Retina (tissue), 1 donor: ENCODE measurements at regions not wholly inside any gene's neighbourhood (a gene's known extent, or its start where the extent isn't known, plus 50 kb on each side); places are given as distances from the start of the nearest gene placed in this dataset.

Experiments
- DNase-seq: peaks from one replicate; pipeline ENCODE4 v3.0.0-alpha.2; 2016

DNA sequence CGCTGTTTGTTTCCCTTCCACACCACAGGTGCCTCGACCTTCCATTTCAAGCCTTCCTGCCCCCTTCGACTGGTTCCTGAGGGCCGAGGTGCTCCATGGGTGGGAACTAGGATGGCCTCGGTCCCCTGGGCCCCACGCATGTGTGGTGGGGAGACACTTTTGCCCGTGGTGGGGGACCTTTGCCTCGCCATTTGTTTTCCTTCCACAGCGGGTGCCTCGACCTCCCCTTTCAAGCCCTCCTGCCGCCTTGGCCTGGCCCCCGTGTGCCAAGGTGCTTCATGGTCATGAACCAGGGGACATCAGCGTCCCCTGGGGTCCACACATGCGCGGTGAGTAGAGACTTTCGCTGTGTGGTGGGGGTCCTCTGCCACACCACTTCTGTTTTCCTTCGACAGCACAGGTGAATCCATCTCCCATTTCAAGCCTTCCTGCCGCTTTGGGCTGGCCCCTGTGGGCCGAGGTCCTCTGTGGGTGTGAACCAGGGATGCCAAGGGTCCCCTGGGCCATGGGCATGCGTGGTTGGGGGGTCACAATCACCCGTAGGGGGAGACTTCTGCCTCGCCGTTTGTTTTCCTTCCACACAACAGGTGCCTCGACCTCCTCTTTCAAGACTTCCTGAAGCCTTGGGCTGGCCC is 364.4 kb downstream of the ALG10 start:
- no peak for DNase-seq

DNA sequence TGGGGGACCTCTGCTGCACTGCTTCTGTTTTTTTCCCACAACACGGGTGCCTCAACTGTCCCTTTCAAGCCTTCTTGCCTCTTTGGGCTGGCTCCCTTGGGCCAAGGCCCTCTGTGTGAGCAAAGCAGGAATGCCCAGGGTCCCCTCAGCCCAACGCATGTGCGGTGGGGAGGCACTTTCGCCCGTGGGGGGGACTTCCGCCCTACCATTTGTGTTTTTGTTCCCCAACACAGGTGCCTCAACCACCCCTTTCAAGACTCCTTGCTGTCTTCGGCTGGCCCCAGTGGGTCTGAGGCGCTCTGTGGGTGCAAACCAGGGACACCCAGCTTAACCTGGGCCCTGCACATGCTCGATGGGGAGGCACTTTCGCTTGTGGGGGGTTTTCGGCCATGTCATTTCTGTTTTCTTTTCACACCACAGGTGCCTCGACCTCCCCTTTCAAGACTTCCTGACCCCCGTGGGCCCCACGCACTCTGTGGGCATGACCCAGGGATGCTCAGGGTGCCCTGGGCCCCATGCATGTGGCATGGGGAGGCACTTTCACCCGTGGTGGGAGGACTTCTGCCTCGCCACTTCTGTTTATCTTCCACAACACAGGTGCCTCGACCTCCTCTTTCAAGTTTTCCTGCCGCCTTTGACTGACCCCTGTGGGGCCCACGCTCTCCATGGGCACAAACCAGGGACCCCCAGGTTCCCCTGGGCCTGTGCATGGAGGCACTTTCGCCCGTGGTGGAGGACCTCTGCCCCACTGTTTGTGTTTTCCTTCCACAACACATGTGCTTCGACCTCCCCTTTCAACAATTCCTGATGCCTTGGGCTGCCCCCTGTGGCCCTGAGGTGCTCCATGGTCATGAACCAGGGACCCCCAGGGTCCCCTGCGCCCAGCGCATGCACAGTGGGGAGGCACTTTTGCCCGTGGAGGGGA is 365.7 kb downstream of the ALG10 start:
- DNase-seq = no peak

DNA sequence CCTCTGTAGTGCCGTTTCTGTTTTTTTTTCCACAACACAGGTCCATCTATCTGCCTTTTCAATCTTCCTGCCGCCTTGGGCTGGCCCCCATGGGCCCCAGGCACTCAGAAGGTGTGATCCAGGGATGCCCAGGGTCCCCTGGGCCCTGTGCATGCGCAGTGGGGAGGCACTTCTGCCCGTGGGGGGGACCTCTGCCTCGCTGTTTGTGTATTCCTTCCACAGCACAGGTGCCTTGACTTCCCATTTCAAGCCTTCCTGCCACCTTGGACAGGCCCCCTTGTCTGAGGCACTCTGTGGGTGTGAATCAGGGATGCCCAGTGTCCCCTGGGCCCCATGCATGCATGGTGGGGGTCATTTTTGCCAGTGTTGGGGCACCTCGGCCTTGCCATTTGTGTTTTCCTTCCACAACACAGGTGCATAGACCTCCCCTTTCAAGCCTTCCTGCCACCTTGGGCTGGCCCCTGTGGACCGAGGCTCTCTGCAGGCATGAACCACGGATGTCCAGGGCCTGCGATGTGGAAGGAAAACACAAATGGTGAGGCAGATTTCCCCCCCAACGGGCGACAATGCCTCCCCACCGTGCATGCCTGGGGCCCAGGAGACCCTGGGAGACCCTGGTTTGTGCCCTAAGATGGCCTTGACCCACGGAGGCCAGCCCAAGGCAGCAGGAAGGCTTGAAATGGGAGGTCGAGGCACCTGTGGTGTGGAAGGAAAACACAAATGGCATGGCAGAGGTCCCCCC is 366.5 kb downstream of the ALG10 start:
- no peak for DNase-seq

DNA sequence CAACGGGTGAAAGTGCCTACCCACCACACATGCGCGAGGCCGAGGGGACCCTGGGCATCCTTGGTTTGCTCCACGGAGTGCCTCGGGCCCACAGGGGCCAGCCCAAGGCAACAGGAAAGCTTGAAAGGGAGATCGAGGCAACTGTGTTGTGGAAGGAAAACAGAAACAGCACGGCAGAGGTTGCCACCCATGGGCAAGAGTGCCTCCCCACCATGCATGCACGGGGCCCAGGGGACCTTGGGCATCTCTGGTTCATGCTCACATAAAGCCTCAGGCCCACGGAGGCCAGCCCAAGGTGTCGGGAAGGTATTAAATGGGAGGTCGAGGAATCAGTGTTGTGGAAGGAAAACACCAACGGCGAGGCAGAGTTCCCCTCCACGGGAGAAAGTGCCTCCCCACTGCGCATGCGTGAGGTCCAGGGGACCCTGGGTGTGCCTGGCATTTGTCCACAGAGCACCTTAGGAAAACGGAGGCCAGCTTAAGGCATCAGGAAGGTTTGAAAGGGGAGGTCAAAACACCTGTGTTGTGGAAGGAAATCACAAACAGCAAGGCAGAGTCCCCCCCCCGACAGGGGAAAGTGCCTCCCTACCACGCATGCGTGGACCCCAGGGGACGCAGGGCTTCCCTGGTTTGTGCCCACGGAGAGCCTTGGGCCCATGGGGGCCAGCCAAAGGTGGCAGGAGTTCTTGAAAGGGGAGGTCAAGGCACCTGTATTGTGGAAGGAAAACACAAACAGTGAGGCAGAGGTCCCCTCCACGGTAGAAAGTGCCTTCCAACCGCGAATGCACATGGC is 367.3 kb downstream of the ALG10 start:
- no peak for DNase-seq

DNA sequence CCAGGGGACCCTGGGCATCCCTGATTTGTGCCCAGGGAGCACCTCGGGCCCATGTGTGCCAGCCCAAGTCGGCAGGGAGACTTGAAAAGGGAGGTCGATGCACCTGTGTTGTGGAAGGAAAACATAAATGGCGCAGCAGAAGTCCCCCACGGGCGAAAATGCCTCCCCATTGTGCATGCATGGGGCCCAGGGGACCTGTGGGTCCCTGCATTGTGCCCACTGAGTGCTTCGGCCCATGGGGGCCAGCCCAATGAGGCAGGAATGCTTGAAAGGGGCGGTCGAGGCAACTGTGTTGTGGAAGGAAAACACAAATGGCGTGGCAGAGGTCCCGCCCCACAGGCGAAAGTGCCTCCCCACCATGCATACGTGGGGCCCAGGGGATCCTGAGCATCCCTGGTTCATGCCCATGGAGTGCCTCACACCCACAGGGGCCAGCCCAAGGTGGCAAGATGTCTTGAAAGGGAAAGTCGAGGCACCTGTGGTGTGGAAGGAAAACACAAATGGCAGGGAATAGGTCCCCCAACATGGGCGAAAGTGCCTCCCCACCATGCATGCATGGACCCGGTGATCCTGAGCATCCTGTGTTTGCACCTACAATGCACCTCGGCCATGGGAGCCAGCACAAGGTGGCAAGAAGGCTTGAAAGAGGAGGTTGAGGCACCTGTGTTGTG is 368.0 kb downstream of the ALG10 start:
- DNase-seq = no peak

DNA sequence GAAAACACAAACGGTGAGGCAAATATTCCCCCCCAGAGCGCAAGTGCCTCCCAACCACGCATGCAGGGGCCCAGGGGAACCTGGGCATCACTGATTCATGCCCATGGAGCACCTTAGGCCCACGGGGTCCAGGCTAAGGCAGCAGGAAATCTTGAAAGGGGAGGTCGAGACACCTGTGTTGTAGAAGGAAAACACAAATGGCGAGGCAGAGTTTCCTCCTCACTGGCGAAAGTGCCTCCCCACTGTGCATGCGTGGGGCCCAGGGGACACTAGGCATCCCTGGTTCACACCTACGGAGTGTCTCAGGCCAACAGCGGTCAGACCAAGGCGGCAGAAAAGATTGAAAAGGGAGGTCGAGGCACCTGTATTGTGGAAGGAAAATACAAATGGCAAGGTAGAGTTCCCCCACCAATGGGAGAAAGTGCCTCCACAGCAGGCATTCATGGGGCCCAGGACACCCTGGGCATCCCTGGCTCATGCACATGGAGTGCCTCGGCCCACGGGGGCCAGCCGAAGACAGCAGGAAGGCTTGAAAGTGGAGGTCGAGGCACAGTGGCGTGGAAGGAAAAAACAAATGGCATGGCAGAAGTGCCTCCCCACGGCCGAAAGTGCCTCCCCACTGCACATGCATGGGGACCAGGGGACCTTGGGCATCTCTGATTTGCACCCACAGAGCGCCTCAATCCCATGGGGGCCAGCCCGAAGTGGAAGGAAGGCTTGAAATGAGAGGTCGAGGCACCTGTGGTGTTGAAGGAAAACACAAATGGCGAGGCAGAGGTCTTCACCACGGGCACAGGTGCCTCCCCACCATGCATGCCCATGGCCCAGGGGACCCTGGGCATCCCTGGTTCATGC is 368.8 kb downstream of the ALG10 start:
- DNase-seq = no peak

DNA sequence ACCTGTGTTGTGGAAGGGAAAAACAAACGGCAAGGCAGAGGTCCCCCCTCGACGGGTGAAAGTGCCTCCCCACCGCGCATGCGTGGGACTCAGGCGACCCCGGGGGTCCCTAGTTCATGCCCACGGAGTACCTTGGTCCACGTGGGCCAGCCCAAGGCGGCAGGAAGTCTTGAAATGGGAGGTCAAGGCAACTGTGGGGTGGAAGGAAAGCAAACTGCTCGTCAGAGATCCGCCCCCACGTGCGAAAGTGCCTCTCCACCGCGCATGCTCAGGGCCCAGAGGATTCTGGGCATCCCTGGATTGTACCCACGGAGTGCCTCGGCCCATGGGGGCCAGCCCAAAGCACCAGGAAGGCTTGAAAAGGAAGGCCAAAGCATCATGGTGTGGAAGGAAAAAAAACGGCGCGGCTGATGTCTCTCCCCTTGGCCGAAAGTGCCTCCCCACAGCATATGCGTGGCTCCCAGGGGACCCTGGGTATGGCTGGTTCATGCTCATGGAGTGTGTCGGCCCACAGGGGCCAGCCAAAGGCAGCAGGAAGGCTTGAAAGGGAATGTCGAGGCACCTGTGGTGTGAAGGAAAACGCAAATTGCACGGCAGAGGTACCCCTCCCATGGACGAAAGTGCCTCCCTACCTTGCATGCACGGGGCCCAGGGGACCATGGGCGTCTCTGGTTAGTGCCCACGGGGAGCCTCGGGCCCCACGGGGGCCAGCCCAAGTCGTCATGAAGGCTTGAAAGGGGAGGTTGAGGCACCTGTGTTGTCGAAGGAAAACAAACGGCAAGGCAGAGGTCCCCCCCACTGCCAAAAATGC is 369.7 kb downstream of the ALG10 start:
- DNase-seq = no peak

DNA sequence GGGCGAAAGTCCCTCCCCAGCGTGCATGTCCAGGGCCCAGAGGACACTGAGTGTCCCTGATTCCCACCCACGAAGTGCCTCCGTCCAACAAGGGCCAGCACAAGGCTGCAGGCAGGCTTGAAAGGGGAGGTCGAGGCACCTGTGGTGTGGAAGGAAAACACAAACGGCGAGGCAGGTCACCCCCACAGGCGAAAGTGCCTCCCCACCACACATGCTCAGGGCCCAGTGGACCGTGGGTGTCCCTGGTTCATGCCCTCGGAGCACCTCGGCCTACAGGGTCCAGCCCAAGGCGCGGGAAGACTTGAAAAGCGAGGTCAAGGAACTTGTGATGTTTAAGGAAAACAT is 370.4 kb downstream of the ALG10 start:
- DNase-seq = no peak

DNA sequence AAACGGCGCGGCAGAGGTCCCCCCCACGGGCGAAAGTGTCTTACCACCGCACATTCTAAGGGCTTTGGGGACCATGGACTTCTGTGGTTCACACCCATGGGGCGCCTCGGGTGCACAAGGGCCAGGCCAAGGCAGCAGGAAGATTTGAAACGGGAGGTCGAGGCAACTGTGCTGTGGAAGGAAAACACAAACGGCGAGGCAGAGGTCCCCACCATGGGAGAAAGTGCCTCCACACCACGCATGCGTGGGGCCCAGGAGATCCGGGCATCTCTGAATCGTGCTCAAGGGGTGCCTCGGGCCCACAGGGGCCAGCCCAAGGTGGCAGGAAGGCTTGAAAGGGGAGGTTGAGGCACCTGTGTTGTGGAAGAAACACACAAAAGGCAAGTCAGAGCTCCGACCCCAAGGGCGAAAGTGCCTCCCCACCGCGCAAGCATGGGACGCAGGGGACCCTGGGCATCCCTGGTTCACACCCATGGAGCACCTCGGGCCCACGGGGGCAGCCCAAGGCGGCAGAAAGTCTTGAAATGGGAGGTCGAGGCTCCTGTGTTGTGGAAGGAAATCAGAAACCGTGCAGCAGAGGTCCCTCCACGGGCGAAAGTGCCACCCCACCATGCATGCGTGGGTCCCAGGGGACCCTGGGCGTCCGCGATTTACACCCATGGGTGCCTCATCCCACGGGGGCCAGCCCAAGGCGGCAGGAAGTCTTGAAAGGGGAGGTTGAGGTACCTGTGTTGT is 371.0 kb downstream of the ALG10 start:
- no peak for DNase-seq

DNA sequence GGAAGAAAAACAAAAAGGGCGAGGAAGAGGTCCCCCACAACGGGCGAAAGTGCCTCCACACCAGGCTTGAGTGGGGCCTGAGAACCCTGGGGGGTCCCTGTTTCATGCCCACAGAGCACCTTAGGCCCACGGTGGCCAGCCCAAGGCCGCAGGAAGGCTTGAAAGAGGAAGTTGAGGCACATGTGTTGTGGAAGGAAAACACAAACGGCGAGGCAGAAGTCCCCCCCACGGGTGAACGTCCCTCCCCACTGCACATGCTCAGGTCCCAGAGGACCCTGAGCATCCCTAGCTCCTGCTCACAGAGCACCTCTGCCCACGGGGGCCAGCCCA is 371.5 kb downstream of the ALG10 start:
- DNase-seq = no peak

DNA sequence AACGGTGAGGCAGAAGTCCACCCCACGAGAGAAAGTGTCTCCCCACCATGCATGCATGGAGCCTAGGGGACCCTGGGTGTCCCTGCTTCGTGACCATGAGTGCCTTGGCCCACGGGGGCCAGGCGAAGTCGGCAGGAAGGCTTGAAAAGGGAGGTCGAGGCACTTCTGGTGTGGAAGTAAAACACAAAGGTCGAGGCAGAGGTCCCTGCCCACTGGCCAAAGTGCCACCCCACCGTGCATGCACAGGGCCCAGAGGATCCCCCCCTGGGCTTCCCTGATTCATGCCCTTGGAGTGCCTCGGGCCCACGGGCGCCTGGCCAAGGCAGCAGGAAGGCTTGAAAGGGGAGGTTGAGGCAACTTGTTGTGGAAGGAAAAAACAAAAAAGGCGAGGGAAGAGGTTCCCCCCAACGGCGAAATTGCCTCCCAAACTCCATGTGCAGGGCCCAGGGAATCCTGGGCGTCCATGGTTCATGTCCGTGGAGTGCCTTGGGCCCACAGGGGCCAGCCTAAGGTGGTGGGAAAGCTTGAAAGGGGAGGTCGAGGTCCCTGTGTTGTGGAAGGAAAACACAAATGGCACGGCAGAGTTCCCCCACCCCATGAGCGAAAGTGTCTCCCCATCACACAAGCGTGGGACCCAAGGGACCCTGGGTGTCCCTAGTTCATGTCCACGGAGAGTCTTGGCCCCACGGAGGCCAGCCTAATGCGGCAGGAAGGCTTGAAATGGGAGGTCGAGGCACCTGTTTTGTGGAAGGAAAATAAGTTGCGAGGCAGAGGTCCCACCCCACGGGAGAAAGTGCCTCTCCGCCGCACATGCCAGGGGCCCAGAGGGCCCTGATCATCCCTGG is 372.1 kb downstream of the ALG10 start:
- no peak for DNase-seq

DNA sequence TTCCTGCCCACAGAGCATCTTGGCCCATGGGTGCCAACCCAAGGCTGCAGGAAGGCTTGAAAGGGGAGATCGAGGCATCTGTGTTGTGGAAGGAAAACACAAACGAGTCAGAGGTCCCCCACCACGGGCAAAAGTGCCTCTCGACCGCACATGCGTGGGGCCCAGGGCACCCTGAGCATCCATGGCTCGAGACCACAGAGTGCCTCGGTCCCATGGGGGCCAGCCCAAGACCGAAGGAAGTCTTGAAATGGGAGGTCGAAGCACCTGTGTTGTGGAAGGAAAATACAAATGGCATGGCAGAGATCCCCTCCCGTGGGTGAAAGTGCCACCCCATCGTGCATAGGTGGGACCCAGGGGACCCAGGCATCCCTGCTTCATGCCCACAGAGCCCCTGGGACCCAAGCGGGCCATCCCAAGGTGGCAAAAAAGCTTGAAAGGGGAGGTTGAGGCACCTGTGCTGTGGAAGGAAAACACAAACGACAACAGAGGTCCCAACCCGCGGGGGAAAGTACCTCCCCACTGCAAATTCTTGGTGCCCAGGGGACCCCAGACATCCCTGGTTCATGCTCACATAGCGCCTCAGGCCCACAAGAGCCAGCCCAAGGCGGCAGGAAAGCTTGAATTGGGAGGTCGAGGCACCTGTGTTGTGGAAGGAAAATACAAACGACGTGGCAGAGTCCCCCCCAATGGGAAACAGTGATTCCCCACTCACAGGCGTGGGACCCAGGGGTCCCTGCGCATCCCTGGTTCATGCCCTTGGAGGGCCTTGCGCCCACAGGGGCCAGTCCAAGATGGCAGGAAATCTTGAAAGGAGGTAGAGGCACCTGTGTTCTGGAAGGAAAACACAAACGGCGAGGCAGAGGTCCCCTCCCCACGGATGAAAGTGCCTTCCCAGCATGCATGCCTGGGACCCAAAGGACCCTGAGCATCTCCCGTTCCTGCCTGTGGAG is 373.0 kb downstream of the ALG10 start:
- DNase-seq = no peak

DNA sequence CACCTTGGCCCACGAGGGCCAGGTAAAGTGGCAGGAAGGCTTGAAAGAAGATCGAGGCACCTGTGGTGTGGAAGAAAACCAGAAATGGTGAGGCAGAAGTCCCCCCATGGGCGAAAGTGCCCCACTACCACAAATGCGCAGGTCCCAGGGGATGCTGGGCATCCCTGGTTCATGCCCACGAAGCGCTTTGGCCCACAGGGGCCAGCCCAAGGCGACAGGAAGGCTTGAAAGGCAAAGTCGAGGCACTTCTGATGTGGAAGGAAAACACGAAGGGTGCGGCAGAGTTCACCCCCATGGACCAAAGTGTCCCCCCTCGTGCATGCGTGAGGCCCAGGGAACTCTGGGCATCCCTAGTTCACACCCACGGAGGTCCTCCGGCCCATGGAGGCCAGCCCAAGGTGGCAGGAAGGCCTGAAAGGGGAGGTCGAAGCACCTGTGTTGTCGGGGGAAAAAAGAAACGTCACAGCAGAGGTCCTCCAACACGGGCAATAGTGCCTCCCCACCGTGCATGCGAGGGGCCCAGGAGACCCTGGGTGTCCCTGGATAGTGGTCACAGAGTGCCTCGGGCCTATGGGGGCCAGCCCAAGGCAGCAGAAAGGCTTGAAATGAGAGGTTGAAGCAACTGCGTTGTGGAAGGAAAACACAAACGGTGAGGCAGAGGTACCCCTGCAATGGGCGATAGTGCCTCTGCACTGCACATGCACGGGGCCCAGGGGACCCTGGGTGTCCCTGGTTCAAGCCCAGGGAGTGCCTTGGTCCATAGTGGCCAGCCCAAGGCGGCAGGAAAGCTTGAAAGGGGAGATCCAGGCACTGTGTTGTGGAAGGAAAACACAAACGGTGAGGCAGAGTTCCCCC is 373.9 kb downstream of the ALG10 start:
- no peak for DNase-seq

DNA sequence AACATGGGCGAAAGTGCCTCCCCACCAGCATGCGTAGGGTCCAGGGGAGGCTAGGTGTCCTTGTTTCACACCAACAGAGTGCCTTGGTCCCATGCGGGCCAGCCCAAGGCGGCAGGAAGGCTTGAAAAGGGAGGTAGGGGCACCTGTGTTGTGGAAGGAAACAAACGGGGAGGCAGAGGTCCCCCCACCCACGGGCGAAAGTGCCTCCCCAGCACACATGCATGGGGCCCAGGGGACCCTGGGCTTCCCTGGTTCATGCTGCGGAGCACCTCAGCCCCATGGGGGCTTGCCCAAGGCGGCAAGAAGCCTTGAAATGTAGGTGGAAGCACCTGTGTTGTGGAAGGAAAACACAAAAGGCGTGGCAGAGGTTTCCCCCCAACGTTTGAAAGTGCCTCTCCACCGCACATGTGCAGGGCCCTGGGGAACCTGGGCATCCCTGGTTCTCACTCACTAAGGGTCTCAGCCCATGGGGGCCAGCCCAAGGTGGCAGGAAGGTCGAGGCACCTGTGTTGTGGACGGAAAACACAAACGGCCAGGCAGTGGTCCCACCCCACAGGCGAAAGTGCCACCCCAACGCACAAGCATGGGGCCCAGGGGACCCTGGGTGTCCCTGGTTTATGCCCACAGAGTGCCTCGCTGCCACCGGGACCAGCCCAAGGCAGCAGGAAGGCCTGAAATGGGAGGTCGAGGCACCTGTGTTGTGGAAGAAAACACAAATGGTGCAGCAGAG is 374.7 kb downstream of the ALG10 start:
- DNase-seq = no peak

DNA sequence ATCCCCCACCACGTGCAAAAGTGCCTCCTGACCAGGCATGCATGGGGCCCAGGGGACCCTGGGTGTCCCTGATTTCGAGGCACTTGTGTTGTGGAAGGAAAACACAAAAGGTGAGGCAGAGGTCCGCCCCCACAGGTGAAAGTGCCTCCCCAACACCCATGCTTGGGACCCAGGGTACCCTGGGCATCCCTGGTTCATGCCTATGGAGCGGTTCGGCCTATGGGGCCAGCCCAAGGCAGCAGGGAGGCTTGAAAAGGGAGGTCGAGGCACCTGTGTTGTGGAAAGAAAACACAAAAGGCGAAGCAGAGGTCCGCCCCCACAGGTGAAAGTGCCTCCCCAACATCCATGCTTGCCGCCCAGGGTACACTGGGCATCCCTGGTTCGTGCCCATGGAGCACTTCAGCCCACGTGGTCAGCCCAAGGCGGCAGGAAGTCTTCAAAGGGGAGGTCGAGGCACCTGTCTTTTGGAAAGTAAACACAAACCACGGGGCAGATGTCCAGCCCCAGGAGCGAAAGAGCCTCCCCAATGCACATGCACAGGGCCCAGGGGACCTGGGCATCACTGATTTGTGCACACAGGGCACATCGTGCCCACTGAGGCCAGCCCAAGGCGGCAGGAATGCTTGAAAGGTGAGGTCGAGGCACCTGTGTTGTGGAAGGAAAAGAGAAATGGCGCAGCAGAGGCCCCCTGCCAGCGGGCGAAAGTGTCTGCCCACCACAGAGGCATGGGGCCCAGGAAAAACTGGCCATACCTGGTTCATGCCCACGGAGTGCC is 375.5 kb downstream of the ALG10 start:
- no peak for DNase-seq
